ENCODE measurements at regions not wholly inside any gene's neighbourhood (a gene's known extent, or its start where the extent isn't known, plus 50 kb on each side); places are given as distances from the start of the nearest gene placed in this dataset.

DNA sequence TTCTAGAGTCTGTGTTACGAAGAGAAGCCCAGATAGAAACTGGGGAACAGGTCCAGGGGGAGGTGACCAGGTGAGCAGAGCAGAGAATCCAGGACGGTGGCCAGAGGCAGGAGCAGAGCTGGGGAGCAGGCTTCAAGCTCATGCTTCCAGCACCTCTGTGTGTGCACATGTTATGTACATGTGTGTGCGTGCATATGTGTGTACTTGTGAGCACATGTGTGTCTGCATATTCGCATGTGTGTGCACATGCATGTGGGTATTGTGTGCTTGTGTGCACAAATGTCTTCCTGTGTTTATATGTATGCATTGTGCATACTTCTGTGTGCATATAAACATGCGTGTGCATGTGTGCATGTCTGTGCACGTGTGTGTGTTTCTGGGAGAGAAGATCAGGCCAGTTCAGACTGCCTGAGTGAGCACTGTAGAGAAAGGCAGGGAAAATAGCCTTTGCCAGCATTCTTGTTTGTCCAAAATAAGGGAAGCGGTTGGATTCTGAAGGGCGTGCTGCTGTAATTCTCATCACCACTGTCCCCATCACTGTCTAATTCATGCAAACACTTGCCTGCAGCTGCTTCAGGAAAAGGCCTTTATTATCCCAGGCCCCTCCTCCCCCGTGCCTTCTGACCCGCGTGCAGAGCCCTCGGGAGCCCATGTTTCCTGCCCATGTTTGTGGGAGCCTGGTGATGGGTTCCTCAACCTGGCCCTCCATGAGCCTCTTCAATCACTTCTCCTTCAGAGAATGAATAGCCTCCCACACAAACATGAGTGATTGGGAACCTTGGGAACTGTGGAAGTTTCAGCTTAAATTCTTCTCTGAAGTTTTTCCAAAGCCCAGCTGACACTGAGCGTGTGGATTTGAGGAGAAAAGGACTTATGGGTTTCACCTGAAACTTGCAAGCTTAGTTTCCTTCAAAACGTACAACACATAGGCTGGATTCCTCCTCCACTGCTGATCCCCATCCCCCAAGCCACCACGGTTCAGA is 161.7 kb upstream of the AFDN start:
- no peaks in the 10 kb centered on the region for H3K36me3 ChIP-seq (ENCODE audit: insufficient read depth, low read length)
- H3K9ac ChIP-seq (ENCODE audit: low read length) = no peak overlapping the region
- no peak overlapping the region for H2AFZ ChIP-seq (ENCODE audit: low read depth, low read length)
- H3K27ac ChIP-seq (ENCODE audit: low read length) = no peak overlapping the region
- no peak overlapping the region for H3K4me3 ChIP-seq (ENCODE audit: low read length)
- no peaks in the 10 kb centered on the region for H3K79me2 ChIP-seq (replicated peaks; ENCODE audit: insufficient read depth, low read length)
- no peaks in the 10 kb centered on the region for H3K27me3 ChIP-seq (ENCODE audit: insufficient read depth, low read depth, low read length)
- TF ChIP-seq MXI1 (conservative IDR thresholded peaks at IDR 0.05; ENCODE audit: poor library complexity, severe bottlenecking) = no peak
- no peak for TF ChIP-seq POLR2AphosphoS5 (IDR thresholded peaks at IDR 0.05)
- TF ChIP-seq, protein P1, sequence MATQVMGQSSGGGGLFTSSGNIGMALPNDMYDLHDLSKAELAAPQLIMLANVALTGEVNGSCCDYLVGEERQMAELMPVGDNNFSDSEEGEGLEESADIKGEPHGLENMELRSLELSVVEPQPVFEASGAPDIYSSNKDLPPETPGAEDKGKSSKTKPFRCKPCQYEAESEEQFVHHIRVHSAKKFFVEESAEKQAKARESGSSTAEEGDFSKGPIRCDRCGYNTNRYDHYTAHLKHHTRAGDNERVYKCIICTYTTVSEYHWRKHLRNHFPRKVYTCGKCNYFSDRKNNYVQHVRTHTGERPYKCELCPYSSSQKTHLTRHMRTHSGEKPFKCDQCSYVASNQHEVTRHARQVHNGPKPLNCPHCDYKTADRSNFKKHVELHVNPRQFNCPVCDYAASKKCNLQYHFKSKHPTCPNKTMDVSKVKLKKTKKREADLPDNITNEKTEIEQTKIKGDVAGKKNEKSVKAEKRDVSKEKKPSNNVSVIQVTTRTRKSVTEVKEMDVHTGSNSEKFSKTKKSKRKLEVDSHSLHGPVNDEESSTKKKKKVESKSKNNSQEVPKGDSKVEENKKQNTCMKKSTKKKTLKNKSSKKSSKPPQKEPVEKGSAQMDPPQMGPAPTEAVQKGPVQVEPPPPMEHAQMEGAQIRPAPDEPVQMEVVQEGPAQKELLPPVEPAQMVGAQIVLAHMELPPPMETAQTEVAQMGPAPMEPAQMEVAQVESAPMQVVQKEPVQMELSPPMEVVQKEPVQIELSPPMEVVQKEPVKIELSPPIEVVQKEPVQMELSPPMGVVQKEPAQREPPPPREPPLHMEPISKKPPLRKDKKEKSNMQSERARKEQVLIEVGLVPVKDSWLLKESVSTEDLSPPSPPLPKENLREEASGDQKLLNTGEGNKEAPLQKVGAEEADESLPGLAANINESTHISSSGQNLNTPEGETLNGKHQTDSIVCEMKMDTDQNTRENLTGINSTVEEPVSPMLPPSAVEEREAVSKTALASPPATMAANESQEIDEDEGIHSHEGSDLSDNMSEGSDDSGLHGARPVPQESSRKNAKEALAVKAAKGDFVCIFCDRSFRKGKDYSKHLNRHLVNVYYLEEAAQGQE (IDR thresholded peaks at IDR 0.05; ENCODE audit: borderline replicate concordance) = no peak
- no peak for TF ChIP-seq EZH2 (IDR thresholded peaks at IDR 0.05; ENCODE audit: borderline replicate concordance, insufficient read depth, low read length, poor library complexity, severe bottlenecking)
- no peaks in the 10 kb centered on the region for H3K9me2 ChIP-seq (ENCODE audit: insufficient read depth, low read length)
- no peaks in the 10 kb centered on the region for H3K9me3 ChIP-seq (ENCODE audit: low read length)
- H3K4me2 ChIP-seq (ENCODE audit: low read length) = no peak overlapping the region
- no peaks in the 10 kb centered on the region for H4K20me1 ChIP-seq (ENCODE audit: insufficient read depth)
- H3F3A ChIP-seq (ENCODE audit: insufficient read depth, low read length, poor library complexity, severe bottlenecking) = no peaks in the 10 kb centered on the region

DNA sequence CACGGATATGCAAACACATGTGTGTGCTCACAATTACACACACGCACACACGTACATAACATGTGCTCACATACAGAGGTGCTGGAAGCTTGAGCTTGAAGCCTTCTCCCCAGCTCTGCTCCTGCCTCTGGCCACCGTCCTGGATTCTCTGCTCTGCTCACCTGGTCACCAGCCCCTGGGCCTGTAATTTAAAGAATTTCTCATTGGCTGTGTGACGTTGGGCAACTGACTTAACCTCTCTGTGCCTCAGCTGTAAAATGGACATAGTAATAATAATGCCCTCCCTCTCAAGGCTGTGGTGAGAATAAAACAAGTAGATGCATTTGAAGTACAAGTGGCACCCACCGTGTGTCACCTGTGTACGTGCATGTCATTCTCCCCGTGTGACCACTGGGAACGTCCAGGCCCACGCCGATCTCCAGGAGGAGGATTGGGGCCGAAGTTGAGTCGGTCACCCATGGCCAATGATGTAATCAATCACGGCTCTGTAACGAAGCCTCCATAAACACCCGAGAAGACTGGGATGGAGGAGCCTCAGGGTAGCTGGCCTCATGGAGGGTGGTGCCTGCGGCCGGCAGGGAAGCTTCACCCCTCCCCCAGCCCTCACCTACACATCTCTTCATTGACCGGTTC is 160.9 kb upstream of the AFDN start:
- Histone ChIP-seq H3K79me2 (replicated peaks; ENCODE audit: insufficient read depth, low read length) (no peaks in the 10 kb centered on the region), H3K36me3 (ENCODE audit: insufficient read depth, low read length) (no peaks in the 10 kb centered on the region), H3K27ac (ENCODE audit: low read length) (no peak overlapping the region), H3K4me3 (ENCODE audit: low read length) (no peak overlapping the region), H3K27me3 (ENCODE audit: insufficient read depth, low read depth, low read length) (no peaks in the 10 kb centered on the region), H3K9me3 (ENCODE audit: low read length) (no peaks in the 10 kb centered on the region), H3K4me2 (ENCODE audit: low read length) (no peak overlapping the region), H3K9me2 (ENCODE audit: insufficient read depth, low read length) (no peaks in the 10 kb centered on the region), H3K9ac (ENCODE audit: low read length) (no peak overlapping the region), H3F3A (ENCODE audit: insufficient read depth, low read length, poor library complexity, severe bottlenecking) (no peaks in the 10 kb centered on the region), H2AFZ (ENCODE audit: low read depth, low read length) (no peak overlapping the region), H4K20me1 (ENCODE audit: insufficient read depth) (no peaks in the 10 kb centered on the region)
- TF ChIP-seq SMC3 (conservative IDR thresholded peaks at IDR 0.05; ENCODE audit: poor library complexity) (no peak), EZH2 (IDR thresholded peaks at IDR 0.05; ENCODE audit: borderline replicate concordance, insufficient read depth, low read length, poor library complexity, severe bottlenecking) (no peak), EP300 (conservative IDR thresholded peaks at IDR 0.05; ENCODE audit: poor library complexity, severe bottlenecking) (no peak)

DNA sequence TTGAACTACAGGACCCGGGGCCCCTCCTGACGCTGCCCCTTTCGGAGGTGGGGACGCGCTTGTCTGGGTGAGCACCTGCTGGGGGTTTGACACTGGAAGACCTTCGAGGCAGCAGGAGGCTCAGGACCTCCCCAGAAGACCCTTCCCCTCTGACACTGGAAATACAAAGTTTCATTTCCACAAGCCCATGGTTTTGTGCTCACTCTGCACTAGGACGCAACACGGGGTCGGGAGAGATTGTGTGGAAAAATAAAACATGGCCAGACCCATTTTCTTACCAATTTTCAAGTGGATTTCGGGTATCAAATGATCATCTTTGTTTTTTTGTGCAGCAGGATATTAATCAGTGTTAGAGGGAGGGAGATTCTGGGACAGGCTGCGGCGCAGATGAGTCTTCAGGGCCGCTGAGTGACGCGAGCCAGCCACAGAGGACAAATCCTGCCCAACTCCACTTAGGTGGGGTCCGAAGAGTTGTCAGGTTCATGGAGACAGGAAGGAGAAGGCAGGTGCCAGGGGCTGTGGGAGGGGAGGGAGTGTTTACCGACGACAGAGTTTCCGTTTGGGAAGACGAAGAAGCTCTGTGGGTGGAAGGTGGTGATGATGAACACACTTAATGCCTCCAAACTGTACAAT is 160.0 kb upstream of the AFDN start:
- Histone ChIP-seq H3K27me3 (ENCODE audit: insufficient read depth, low read depth, low read length) (no peaks in the 10 kb centered on the region), H3K27ac (ENCODE audit: low read length) (no peak overlapping the region), H3K9ac (ENCODE audit: low read length) (no peak overlapping the region), H3K9me2 (ENCODE audit: insufficient read depth, low read length) (no peaks in the 10 kb centered on the region), H3K9me3 (ENCODE audit: low read length) (no peaks in the 10 kb centered on the region), H3K4me2 (ENCODE audit: low read length) (no peak overlapping the region), H3F3A (ENCODE audit: insufficient read depth, low read length, poor library complexity, severe bottlenecking) (no peaks in the 10 kb centered on the region), H3K36me3 (ENCODE audit: insufficient read depth, low read length) (no peaks in the 10 kb centered on the region), H2AFZ (ENCODE audit: low read depth, low read length) (no peak overlapping the region), H3K79me2 (replicated peaks; ENCODE audit: insufficient read depth, low read length) (no peaks in the 10 kb centered on the region), H4K20me1 (ENCODE audit: insufficient read depth) (no peaks in the 10 kb centered on the region), H3K4me3 (ENCODE audit: low read length) (no peak overlapping the region)
- no peak for TF ChIP-seq EP300 (conservative IDR thresholded peaks at IDR 0.05; ENCODE audit: poor library complexity, severe bottlenecking)
- TF ChIP-seq SMC3 (conservative IDR thresholded peaks at IDR 0.05; ENCODE audit: poor library complexity) = no peak
- TF ChIP-seq EZH2 (IDR thresholded peaks at IDR 0.05; ENCODE audit: borderline replicate concordance, insufficient read depth, low read length, poor library complexity, severe bottlenecking) = no peak
- TF ChIP-seq MXI1 (conservative IDR thresholded peaks at IDR 0.05; ENCODE audit: poor library complexity, severe bottlenecking) = no peak
